OCI-LY3 (cell line): ENCODE measurements at regions not wholly inside any gene's neighbourhood (a gene's known extent, or its start where the extent isn't known, plus 50 kb on each side); places are given as distances from the start of the nearest gene placed in this dataset.

ENCODE experiments used
- H2AFZ ChIP-seq: fragments of 200-600, 300-600 bp; shearing (Covaris generic); 2 replicates; pipeline ENCODE4 v1.6.0; 2014; ENCODE audit warnings: antibody characterized with exemption, low read depth, low read length
- H3K27ac ChIP-seq: fragments of 200-600, 300-600 bp; sonication (generic); 2 replicates; pipeline ENCODE4 v1.5.1; 2014; ENCODE audit warnings: mild to moderate bottlenecking, low read length, moderate library complexity, mixed read lengths
- H3K27me3 ChIP-seq: fragments of 200-600, 300-600 bp; sonication (generic); 2 replicates; pipeline ENCODE4 v1.6.1; 2014; ENCODE audit warnings: low read depth, low read length, mixed read lengths
- H3K36me3 ChIP-seq: fragments of 200-600, 300-600 bp; sonication (generic); replicated peaks from 2 replicates; pipeline ENCODE3; 2014; ENCODE audit warnings: low read depth, low read length, mixed read lengths
- H3K4me1 ChIP-seq: fragments of 300-600, 200-600 bp; sonication (generic); 2 replicates; pipeline ENCODE4 v1.6.1; 2014; ENCODE audit warnings: low read length, mixed read lengths
- H3K4me2 ChIP-seq: fragments of 200-600, 300-600 bp; sonication (generic); 2 replicates; pipeline ENCODE4 v1.6.1; 2014; ENCODE audit warnings: low read length, mixed read lengths
- H3K4me3 ChIP-seq: fragments of 300-600, 200-600 bp; sonication (generic); 2 replicates; pipeline ENCODE4 v1.5.1; 2014; ENCODE audit warnings: antibody characterized with exemption, mild to moderate bottlenecking, low read length, moderate library complexity
- H3K79me2 ChIP-seq: fragments of 300-600, 200-600 bp; shearing (Covaris generic); 2 replicates; pipeline ENCODE4 v1.6.1; 2014; ENCODE audit warnings: mild to moderate bottlenecking, low read length, mixed read lengths
- H3K9ac ChIP-seq: fragments of 300-600, 200-600 bp; shearing (Covaris generic); 2 replicates; pipeline ENCODE4 v1.6.0; 2014; ENCODE audit warnings: mild to moderate bottlenecking, low read length, moderate library complexity
- H3K9me3 ChIP-seq: fragments of 200-600, 300-600 bp; shearing (Covaris generic); 2 replicates; pipeline ENCODE4 v1.6.1; 2014; ENCODE audit warnings: low read length, mixed read lengths; ENCODE audit not compliant: insufficient read depth
- H4K20me1 ChIP-seq: fragments of 200-600, 300-600 bp; sonication (generic); 2 replicates; pipeline ENCODE4 v1.6.1; 2016; ENCODE audit warnings: low read length, mixed read lengths; ENCODE audit not compliant: insufficient read depth
- CTCF ChIP-seq: fragments of 200-600, 300-600 bp; sonication (generic); IDR thresholded peaks from 2 replicates; pipeline ENCODE4 v1.5.1; 2014; ENCODE audit warnings: antibody characterized with exemption, low read length, low read depth
- EZH2phosphoT487 ChIP-seq: fragments of 200-600 bp; shearing (Covaris generic); IDR thresholded peaks from 2 replicates; pipeline ENCODE4 v1.6.1; 2018; ENCODE audit warnings: antibody characterized with exemption, mixed run types, low read depth

DNA sequence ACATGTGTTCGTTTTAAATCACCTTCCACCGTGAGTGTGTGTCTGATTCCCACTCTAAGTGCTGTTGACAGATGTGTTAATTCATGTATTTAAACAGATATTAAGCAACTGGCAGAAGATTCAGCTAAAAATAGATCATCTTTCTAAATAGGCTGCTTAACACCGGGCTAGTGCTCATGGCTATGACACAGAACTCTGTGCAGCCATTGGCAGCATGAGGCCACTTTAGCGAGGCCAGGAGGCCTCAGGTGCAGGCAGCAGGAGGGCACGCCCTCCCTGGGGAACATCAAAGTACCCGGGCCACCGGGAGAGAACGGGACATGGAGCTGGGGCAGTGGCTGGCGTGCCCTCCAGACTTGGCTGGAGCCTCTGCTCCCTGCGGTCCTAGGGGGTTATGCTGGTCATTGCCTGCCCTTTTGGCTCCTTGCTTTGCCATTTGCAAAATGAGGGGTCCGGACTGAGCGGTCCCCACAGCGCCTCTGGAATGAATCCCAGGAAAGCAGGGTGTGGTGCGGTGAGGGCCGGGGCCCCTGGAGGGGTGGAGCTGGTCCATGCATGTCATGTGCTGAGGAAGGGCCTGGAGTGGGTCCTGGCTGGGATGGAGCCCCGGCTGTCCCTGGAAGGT, 62.8 kb upstream of the HDAC4 start:
- H3K4me2 ChIP-seq, result no peak overlapping the region
- no peak for TF ChIP-seq EZH2phosphoT487
- no peak for TF ChIP-seq CTCF
- H3K79me2 ChIP-seq, result no peaks in the 10 kb centered on the region
- H3K9me3 ChIP-seq, result no peaks in the 10 kb centered on the region
- H3K4me1 ChIP-seq, result no peaks in the 10 kb centered on the region
- H3K27me3 ChIP-seq, result no peaks in the 10 kb centered on the region
- H3K4me3 ChIP-seq, result no peak overlapping the region
- no peaks in the 10 kb centered on the region for H4K20me1 ChIP-seq
- no peaks in the 10 kb centered on the region for H3K36me3 ChIP-seq
- no peak overlapping the region for H2AFZ ChIP-seq
- no peak overlapping the region for H3K27ac ChIP-seq
- no peak overlapping the region for H3K9ac ChIP-seq

GRCh38 chr2:239462671-239463506, 62.1 kb upstream of the HDAC4 start:
- Histone ChIP-seq H3K9ac (no peak overlapping the region), H3K27me3 (no peaks in the 10 kb centered on the region), H3K4me2 (no peak overlapping the region), H2AFZ (no peak overlapping the region), H3K4me3 (no peak overlapping the region), H3K36me3 (no peaks in the 10 kb centered on the region), H3K79me2 (no peaks in the 10 kb centered on the region), H3K27ac (no peak overlapping the region), H4K20me1 (no peaks in the 10 kb centered on the region), H3K4me1 (no peaks in the 10 kb centered on the region), H3K9me3 (no peaks in the 10 kb centered on the region)
- TF ChIP-seq EZH2phosphoT487 (no peak), CTCF (no peak)

GRCh38 chr2:239462191-239462515, 61.3 kb upstream of the HDAC4 start:
- Histone ChIP-seq H2AFZ (no peak overlapping the region), H3K79me2 (no peaks in the 10 kb centered on the region), H3K36me3 (no peaks in the 10 kb centered on the region), H3K4me2 (no peak overlapping the region), H3K27ac (no peak overlapping the region), H4K20me1 (no peaks in the 10 kb centered on the region), H3K4me3 (no peak overlapping the region), H3K9ac (no peak overlapping the region), H3K27me3 (no peaks in the 10 kb centered on the region), H3K9me3 (no peaks in the 10 kb centered on the region), H3K4me1 (no peaks in the 10 kb centered on the region)
- no peak for TF ChIP-seq EZH2phosphoT487
- TF ChIP-seq CTCF, result no peak

- no peak overlapping the region for H2AFZ ChIP-seq
- H3K9ac ChIP-seq, result no peak overlapping the region
- H3K27ac ChIP-seq, result no peak overlapping the region
- H3K79me2 ChIP-seq, result no peaks in the 10 kb centered on the region
- H3K4me2 ChIP-seq, result no peak overlapping the region
- no peak for TF ChIP-seq EZH2phosphoT487
- no peak for TF ChIP-seq CTCF
- H3K4me1 ChIP-seq, result no peaks in the 10 kb centered on the region
- H3K27me3 ChIP-seq, result no peaks in the 10 kb centered on the region
- no peaks in the 10 kb centered on the region for H3K36me3 ChIP-seq
- H3K4me3 ChIP-seq, result no peak overlapping the region
- H3K9me3 ChIP-seq, result no peaks in the 10 kb centered on the region
- H4K20me1 ChIP-seq, result no peaks in the 10 kb centered on the region
These were observed 60.7 kb upstream of the HDAC4 start for GRCh38 chr2:239461291-239462190.
